Endothelial cell of umbilical vein (primary cell): ENCODE measurements at regions not wholly inside any gene's neighbourhood (a gene's known extent, or its start where the extent isn't known, plus 50 kb on each side); places are given as distances from the start of the nearest gene placed in this dataset.

ENCODE experiments used
- BruUV-seq: library from RNA; stranded (reverse); fragments of 400-500 nt; replicated peaks from 2 replicates; lab custom pipeline; 2021; lab: Mats Ljungman, UMichigan
- CTCF ChIA-PET: fragments of 300-600, 350-600 bp; sonication (Branson Sonifier 250); formaldehyde crosslinking; loops from one replicate; lab custom pipeline; 2021; ENCODE audit warnings: antibody characterized with exemption, inconsistent platforms; lab: Charles Lee
- POLR2A ChIA-PET: fragments of 300-600, 350-600 bp; sonication (Branson Sonifier 250); formaldehyde crosslinking; loops from one replicate; lab custom pipeline; 2021; ENCODE audit warnings: antibody characterized with exemption, inconsistent platforms; lab: Charles Lee
- DNase-seq: peaks from one replicate; pipeline ENCODE4 v3.0.0-alpha.2; 2011; ENCODE audit warnings: low read depth, low spot score
- FAIRE-seq: peaks from 2 replicates; lab custom pipeline; 2011; peaks lifted over from hg19 to GRCh38; lab: Jason Lieb, UNC
- H2AFZ ChIP-seq: 2 replicates; pipeline ENCODE4 v1.6.0; 2012; ENCODE audit warnings: low read depth, low read length, control low read depth, inconsistent platforms
- H3K27ac ChIP-seq: 2 replicates; pipeline ENCODE4 v1.5.1; 2011; ENCODE audit warnings: low read depth, mild to moderate bottlenecking, control low read depth, low read length, moderate library complexity; ENCODE audit not compliant: insufficient read depth
- H3K27me3 ChIP-seq, 2 experiments: 2 replicates each; pipeline versions ENCODE4 v1.6.0 to v1.6.1; 2011; ENCODE audit warnings: low read length in 2 of 2, mixed read lengths in 1 of 2; ENCODE audit not compliant: control insufficient read depth in 2 of 2, insufficient read depth in 2 of 2
- H3K36me3 ChIP-seq, 2 experiments: 2 replicates in 1 of 2; 3 replicates in 1 of 2; pipeline ENCODE4 v1.5.1; 2011; ENCODE audit warnings: low read length in 2 of 2, mild to moderate bottlenecking in 1 of 2, moderate library complexity in 1 of 2; ENCODE audit not compliant: control insufficient read depth in 2 of 2, insufficient read depth in 2 of 2; ENCODE audit errors: extremely low read depth in 1 of 2
- H3K4me1 ChIP-seq: 3 replicates; pipeline ENCODE4 v1.5.1; 2011; ENCODE audit warnings: mild to moderate bottlenecking, low read length; ENCODE audit not compliant: control insufficient read depth, insufficient read depth; ENCODE audit errors: extremely low read depth
- H3K4me2 ChIP-seq: 2 replicates; pipeline ENCODE4 v1.6.1; 2011; ENCODE audit warnings: low read length, control low read depth, mixed read lengths; ENCODE audit not compliant: insufficient read depth
- H3K4me3 ChIP-seq, 3 experiments: fragments of 200-600 bp in 1 of 3; sonication (generic), shearing (Covaris generic) in 1 of 3; replicated peaks in 1 of 3; 2 replicates each; pipeline ENCODE4 v1.5.1; 2011 to 2016; ENCODE audit warnings: control low read depth in 3 of 3, low read length in 3 of 3, mild to moderate bottlenecking in 2 of 3, inconsistent platforms in 1 of 3, low read depth in 1 of 3, moderate library complexity in 1 of 3; ENCODE audit not compliant: insufficient read depth in 1 of 3
- H3K79me2 ChIP-seq: 2 replicates; pipeline ENCODE4 v1.6.0; 2012; ENCODE audit warnings: low read length, inconsistent platforms; ENCODE audit not compliant: control insufficient read depth, insufficient read depth
- H3K9ac ChIP-seq: replicated peaks from 2 replicates; pipeline ENCODE3; 2011; ENCODE audit warnings: low read length, control low read depth; ENCODE audit not compliant: insufficient read depth; ENCODE audit errors: extremely low read depth
- H3K9me1 ChIP-seq: replicated peaks from 3 replicates; pipeline ENCODE4 v1.6.0; 2011; ENCODE audit warnings: mild to moderate bottlenecking, low read length; ENCODE audit not compliant: control insufficient read depth, insufficient read depth; ENCODE audit errors: extremely low read depth
- H3K9me3 ChIP-seq: replicated peaks from 2 replicates; pipeline ENCODE4 v1.5.1; 2012; ENCODE audit warnings: low read length, inconsistent platforms; ENCODE audit not compliant: control insufficient read depth, insufficient read depth
- H4K20me1 ChIP-seq: replicated peaks from 2 replicates; pipeline ENCODE3; 2011; ENCODE audit warnings: mild to moderate bottlenecking, low read length; ENCODE audit not compliant: control insufficient read depth, insufficient read depth; ENCODE audit errors: extremely low read depth
- CTCF ChIP-seq, 2 donors: IDR thresholded peaks; 1 replicate in 1 of 2; 2 replicates in 1 of 2; pipeline ENCODE4 v1.5.1; 2011; ENCODE audit warnings: low read length in 2 of 2, mild to moderate bottlenecking in 2 of 2, moderate library complexity in 2 of 2, control low read depth in 1 of 2, inconsistent platforms in 1 of 2, low read depth in 1 of 2; ENCODE audit not compliant: insufficient read depth in 1 of 2; ENCODE audit errors: extremely low read depth in 1 of 2
- EZH2 ChIP-seq: IDR thresholded peaks from 2 replicates; pipeline ENCODE4 v1.6.1; 2012; ENCODE audit warnings: borderline replicate concordance, low read depth, mild to moderate bottlenecking, moderate library complexity, low read length, inconsistent platforms; ENCODE audit not compliant: severe bottlenecking
- FOS ChIP-seq: IDR thresholded peaks from 2 replicates; pipeline ENCODE4 v1.6.1; 2011; ENCODE audit warnings: mild to moderate bottlenecking, low read length, moderate library complexity, borderline replicate concordance; ENCODE audit not compliant: insufficient read depth
- GATA2 ChIP-seq: IDR thresholded peaks from 2 replicates; pipeline ENCODE4 v1.7.0; 2011; ENCODE audit warnings: low read depth, mild to moderate bottlenecking, moderate library complexity, mixed read lengths, low read length; ENCODE audit not compliant: insufficient read length, insufficient read depth
- MYC ChIP-seq: IDR thresholded peaks from one replicate; pipeline ENCODE4 v1.6.1; 2011; ENCODE audit warnings: mild to moderate bottlenecking, low read depth, low read length
- POLR2A ChIP-seq: IDR thresholded peaks from 2 replicates; pipeline ENCODE4 v1.6.1; 2012; ENCODE audit warnings: low read depth, mild to moderate bottlenecking, control low read depth, low read length
- POLR2AphosphoS5 ChIP-seq: IDR thresholded peaks from 2 replicates; pipeline ENCODE4 v1.6.1; 2012; ENCODE audit warnings: low read depth, mild to moderate bottlenecking, control low read depth, low read length, moderate library complexity; ENCODE audit not compliant: insufficient read depth
- dilution Hi-C: fragments of 300-500 bp; cut with MboI; formaldehyde crosslinking; loops from one replicate; pipeline ENCODE4 v1.15.0; 2019; ENCODE audit warnings: low sequenced_read_pairs; ENCODE audit not compliant: extremely low pct_ligation_motif_present
- intact Hi-C: fragments of 100-400 bp; cut with micrococcal nuclease; formaldehyde crosslinking; loops from one replicate; pipeline ENCODE4 v1.10.0; 2022
- TF ChIP-seq, protein P1 (sequence below): IDR thresholded peaks from 2 replicates; pipeline ENCODE4 v1.6.1; 2011; ENCODE audit not compliant: insufficient read depth, insufficient read length

- no peak for FAIRE-seq
- TF ChIP-seq GATA2 (no peak), CTCF (IDR thresholded peaks at IDR 0.05; ENCODE audit: extremely low read depth in 1 of 2, insufficient read depth in 1 of 2, low read depth in 1 of 2, low read length in 2 of 2) (no peak), POLR2A (no peak), POLR2AphosphoS5 (no peak), MYC (no peak), EZH2 (no peak), FOS (no peak)
- TF ChIP-seq, protein P1, sequence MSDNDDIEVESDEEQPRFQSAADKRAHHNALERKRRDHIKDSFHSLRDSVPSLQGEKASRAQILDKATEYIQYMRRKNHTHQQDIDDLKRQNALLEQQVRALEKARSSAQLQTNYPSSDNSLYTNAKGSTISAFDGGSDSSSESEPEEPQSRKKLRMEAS: no peak
- CTCF ChIA-PET: no interaction called here
Measured at GRCh38 chr10:109029870-109030269, 893.4 kb downstream of the XPNPEP1 start.

More at GRCh38 chr10:109029870-109030269, 893.4 kb downstream of the XPNPEP1 start:
- Histone ChIP-seq H2AFZ (no peak overlapping the region), H3K9me3 (peaks cover 2% of the 10 kb centered on the region), H3K27me3 (no peaks in the 10 kb centered on the region), H4K20me1 (no peaks in the 10 kb centered on the region), H3K4me2 (no peak overlapping the region), H3K4me3 (no peak overlapping the region), H3K9me1 (no peaks in the 10 kb centered on the region), H3K36me3 (no peaks in the 10 kb centered on the region), H3K4me1 (no peaks in the 10 kb centered on the region), H3K27ac (no peak overlapping the region), H3K9ac (no peak overlapping the region), H3K79me2 (no peaks in the 10 kb centered on the region)
- POLR2A ChIA-PET: no interaction called here
- dilution Hi-C loops: no loop called here
- intact Hi-C loops: no loop called here
- no TSS peak for BruUV-seq
- no peak for DNase-seq
